Left hindlimb (tissue), 1 donor: ENCODE measurements at regions not wholly inside any gene's neighbourhood (a gene's known extent, or its start where the extent isn't known, plus 50 kb on each side); places are given as distances from the start of the nearest gene placed in this dataset.
A peak's percentile ranks its signal among the peaks of the same experiment; 100 is the strongest.
"Not testable (repeated sequence)": the region's sequence is repeated elsewhere in the genome, so short reads cannot be mapped to it uniquely, and the experiment has no call there.

Source experiments
- DNase-seq: peaks from one replicate; pipeline ENCODE4 v3.0.0-alpha.2; 2018

GRCh38 chr15:96138985-96139384 is 191.5 kb upstream of the NR2F2 start:
- DNase-seq: no peak

GRCh38 chr15:96142498-96142897 is 188.0 kb upstream of the NR2F2 start:
- DNase-seq: no peak

GRCh38 chr15:96144734-96145133 is 185.8 kb upstream of the NR2F2 start:
- DNase-seq: no peak

- DNase-seq: no peak
Observed at GRCh38 chr15:96146726-96147125, 183.8 kb upstream of the NR2F2 start.

- no peak for DNase-seq
Observed at GRCh38 chr15:96147267-96147666, 183.2 kb upstream of the NR2F2 start.

- no peak for DNase-seq
Observed at GRCh38 chr15:96150254-96150653, 180.2 kb upstream of the NR2F2 start.

GRCh38 chr15:96151749-96152148 is 178.8 kb upstream of the NR2F2 start:
- not testable (repeated sequence) for DNase-seq

- DNase-seq: no peak
Observed at GRCh38 chr15:96153929-96154328, 176.6 kb upstream of the NR2F2 start.

- peak; percentile 45 for DNase-seq
Observed at GRCh38 chr15:96158938-96159337, 171.6 kb upstream of the NR2F2 start.

- peak; percentile 85 for DNase-seq
Observed at GRCh38 chr15:96160269-96160668, 170.2 kb upstream of the NR2F2 start.

GRCh38 chr15:96160800-96161199 is 169.7 kb upstream of the NR2F2 start:
- no peak for DNase-seq

GRCh38 chr15:96162322-96162721 is 168.2 kb upstream of the NR2F2 start:
- DNase-seq: no peak

- no peak for DNase-seq
Observed at GRCh38 chr15:96165081-96165480, 165.4 kb upstream of the NR2F2 start.

- DNase-seq: no peak
Observed at GRCh38 chr15:96165775-96166174, 164.7 kb upstream of the NR2F2 start.

GRCh38 chr15:96166223-96167200 is 164.0 kb upstream of the NR2F2 start:
- no peak for DNase-seq

- not testable (repeated sequence) for DNase-seq
Observed at GRCh38 chr15:96170616-96170978, 159.9 kb upstream of the NR2F2 start.

- no peak for DNase-seq
Observed at GRCh38 chr15:96170979-96171739, 159.3 kb upstream of the NR2F2 start.

- DNase-seq: no peak
Observed at GRCh38 chr15:96171853-96172296, 158.6 kb upstream of the NR2F2 start.

GRCh38 chr15:96172417-96172816 is 158.1 kb upstream of the NR2F2 start:
- no peak for DNase-seq

- DNase-seq: no peak
Observed at GRCh38 chr15:96176831-96177230, 153.7 kb upstream of the NR2F2 start.

GRCh38 chr15:96177279-96177678 is 153.2 kb upstream of the NR2F2 start:
- DNase-seq: no peak

- DNase-seq: no peak
Observed at GRCh38 chr15:96180087-96180748, 150.3 kb upstream of the NR2F2 start.

GRCh38 chr15:96181217-96181616 is 149.3 kb upstream of the NR2F2 start:
- DNase-seq: no peak
